ENCODE measurements at regions not wholly inside any gene's neighbourhood (a gene's known extent, or its start where the extent isn't known, plus 50 kb on each side); places are given as distances from the start of the nearest gene placed in this dataset.

DNA sequence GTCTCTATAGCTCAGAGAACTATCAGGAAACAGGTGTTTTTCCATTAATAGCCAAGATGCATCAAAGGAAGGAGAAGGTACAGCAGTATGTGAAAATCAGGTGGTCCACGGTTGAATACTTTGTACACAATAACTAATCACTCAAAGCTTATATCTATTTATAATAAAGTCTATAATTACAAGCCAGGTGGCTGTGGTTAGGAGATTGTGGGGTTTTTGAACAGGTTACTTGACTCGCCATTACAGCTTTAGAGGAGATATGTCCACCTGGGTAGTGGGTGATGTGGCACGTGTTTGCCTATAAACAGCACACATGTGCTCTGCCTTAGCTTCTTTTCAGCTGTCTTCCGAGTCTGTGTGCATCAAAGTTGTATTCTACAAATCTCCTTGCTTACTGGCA lies 892.2 kb upstream of the ZEB2 start:
- TF ChIP-seq POLR2A (IDR thresholded peaks at IDR 0.05) = no peak
- TF ChIP-seq CTCF (IDR thresholded peaks at IDR 0.05) = no peak

Measured in testis (tissue), 2 donors.